ENCODE measurements at regions not wholly inside any gene's neighbourhood (a gene's known extent, or its start where the extent isn't known, plus 50 kb on each side); places are given as distances from the start of the nearest gene placed in this dataset.

- no peak for DNase-seq
- Mint-ChIP-seq H3K27me3 (peaks cover 9 to 18% of the 10 kb centered on the region in 2 donors), H3K36me3 (no peaks in the 10 kb centered on the region), H3K4me3 (no peak overlapping the region), H3K4me1 (peaks cover 3 to 6% of the 10 kb centered on the region in 2 donors), H3K27ac (no peak overlapping the region), H3K9me3 (no peaks in the 10 kb centered on the region)
- no peak for ATAC-seq (replicated peaks)
These were observed 115.0 kb downstream of the RIPK4 start for GRCh38 chr21:41651830-41652229.

GRCh38 chr21:41651406-41651805 lies 115.4 kb downstream of the RIPK4 start:
- peaks cover 5 to 17% of the 10 kb centered on the region in 2 donors for H3K27me3 Mint-ChIP-seq
- H3K4me3 Mint-ChIP-seq = no peak overlapping the region
- H3K9me3 Mint-ChIP-seq = no peaks in the 10 kb centered on the region
- no peak for DNase-seq
- H3K36me3 Mint-ChIP-seq = no peaks in the 10 kb centered on the region
- H3K4me1 Mint-ChIP-seq = peaks cover 3 to 6% of the 10 kb centered on the region in 2 donors
- ATAC-seq (replicated peaks) = no peak
- no peak overlapping the region for H3K27ac Mint-ChIP-seq

GRCh38 chr21:41650526-41651145 lies 116.2 kb downstream of the RIPK4 start:
- Mint-ChIP-seq H3K4me3 (no peak overlapping the region), H3K4me1 (peaks cover 3 to 6% of the 10 kb centered on the region in 2 donors), H3K27me3 (peaks cover 5 to 17% of the 10 kb centered on the region in 2 donors), H3K36me3 (no peaks in the 10 kb centered on the region), H3K27ac (no peak overlapping the region), H3K9me3 (no peaks in the 10 kb centered on the region)
- no peak for DNase-seq
- ATAC-seq (replicated peaks) = no peak

- no peaks in the 10 kb centered on the region for H3K36me3 Mint-ChIP-seq
- no peaks in the 10 kb centered on the region for H3K9me3 Mint-ChIP-seq
- DNase-seq (no peak), ATAC-seq (replicated peaks) (no peak)
- no peak overlapping the region for H3K4me3 Mint-ChIP-seq
- H3K4me1 Mint-ChIP-seq = peaks cover 3 to 6% of the 10 kb centered on the region in 2 donors
- peaks cover 2 to 17% of the 10 kb centered on the region in 2 donors for H3K27me3 Mint-ChIP-seq
- H3K27ac Mint-ChIP-seq = no peak overlapping the region
These were observed 118.2 kb downstream of the RIPK4 start for GRCh38 chr21:41648591-41649031.

GRCh38 chr21:41647806-41648561 lies 118.9 kb downstream of the RIPK4 start:
- DNase-seq (no peak), ATAC-seq (replicated peaks) (no peak)
- H3K27me3 Mint-ChIP-seq = peaks cover 5 to 17% of the 10 kb centered on the region in 2 donors
- H3K4me1 Mint-ChIP-seq = peaks cover 3 to 6% of the 10 kb centered on the region in 2 donors
- H3K27ac Mint-ChIP-seq = no peak overlapping the region
- H3K9me3 Mint-ChIP-seq = no peaks in the 10 kb centered on the region
- H3K4me3 Mint-ChIP-seq = no peak overlapping the region
- H3K36me3 Mint-ChIP-seq = no peaks in the 10 kb centered on the region

GRCh38 chr21:41643246-41643966 lies 123.4 kb downstream of the RIPK4 start:
- DNase-seq (no peak), ATAC-seq (replicated peaks) (no peak)
- Mint-ChIP-seq H3K36me3 (no peaks in the 10 kb centered on the region), H3K27me3 (peaks cover 30 to 31% of the 10 kb centered on the region in 2 donors), H3K4me1 (peaks cover 0 to 4% of the 10 kb centered on the region in 2 donors), H3K27ac (no peak overlapping the region), H3K9me3 (peaks cover 0 to under 1% of the 10 kb centered on the region in 2 donors), H3K4me3 (no peak overlapping the region)

GRCh38 chr21:41641821-41642701 lies 124.8 kb downstream of the RIPK4 start:
- H3K36me3 Mint-ChIP-seq = no peaks in the 10 kb centered on the region
- H3K27me3 Mint-ChIP-seq = peaks cover 25 to 31% of the 10 kb centered on the region in 2 donors
- ATAC-seq (replicated peaks) = no peak
- H3K4me3 Mint-ChIP-seq = no peak overlapping the region
- peaks cover 0 to 1% of the 10 kb centered on the region in 2 donors for H3K9me3 Mint-ChIP-seq
- no peak for DNase-seq
- H3K27ac Mint-ChIP-seq = no peak overlapping the region
- H3K4me1 Mint-ChIP-seq = peaks cover 0 to 4% of the 10 kb centered on the region in 2 donors

- DNase-seq = no peak
- H3K4me3 Mint-ChIP-seq = no peak overlapping the region
These were observed 125.4 kb downstream of the RIPK4 start for GRCh38 chr21:41641510-41641815.

GRCh38 chr21:41640748-41641509 lies 125.9 kb downstream of the RIPK4 start:
- no peak overlapping the region for H3K27ac Mint-ChIP-seq
- peaks cover 0 to 4% of the 10 kb centered on the region in 2 donors for H3K4me1 Mint-ChIP-seq
- H3K9me3 Mint-ChIP-seq = peaks cover 0 to 3% of the 10 kb centered on the region in 2 donors
- H3K36me3 Mint-ChIP-seq = no peaks in the 10 kb centered on the region
- no peak overlapping the region for H3K4me3 Mint-ChIP-seq
- DNase-seq (no peak), ATAC-seq (replicated peaks) (no peak)
- H3K27me3 Mint-ChIP-seq = peaks cover 32 to 37% of the 10 kb centered on the region in 2 donors

More at GRCh38 chr21:41641510-41641815, 125.4 kb downstream of the RIPK4 start:
- H3K9me3 Mint-ChIP-seq = peaks cover 0 to 1% of the 10 kb centered on the region in 2 donors
- H3K27ac Mint-ChIP-seq = no peak overlapping the region
- H3K27me3 Mint-ChIP-seq = peaks cover 27 to 31% of the 10 kb centered on the region in 2 donors
- no peak for ATAC-seq (replicated peaks)
- peaks cover 0 to 4% of the 10 kb centered on the region in 2 donors for H3K4me1 Mint-ChIP-seq
- H3K36me3 Mint-ChIP-seq = no peaks in the 10 kb centered on the region

- no peak overlapping the region for H3K27ac Mint-ChIP-seq
- H3K4me3 Mint-ChIP-seq = no peak overlapping the region
- DNase-seq (no peak), ATAC-seq (replicated peaks) (no peak)
- peaks cover 39 to 42% of the 10 kb centered on the region in 2 donors for H3K27me3 Mint-ChIP-seq
- peaks cover 0 to 4% of the 10 kb centered on the region in 2 donors for H3K4me1 Mint-ChIP-seq
- no peaks in the 10 kb centered on the region for H3K36me3 Mint-ChIP-seq
- H3K9me3 Mint-ChIP-seq = peaks cover 0 to 7% of the 10 kb centered on the region in 2 donors
These were observed 127.1 kb downstream of the RIPK4 start for GRCh38 chr21:41639766-41640165.

- H3K36me3 Mint-ChIP-seq = no peaks in the 10 kb centered on the region
- ATAC-seq (replicated peaks) = no peak
- H3K4me1 Mint-ChIP-seq = peaks cover 0 to 4% of the 10 kb centered on the region in 2 donors
- H3K27me3 Mint-ChIP-seq = peaks cover 39 to 42% of the 10 kb centered on the region in 2 donors
- no peak overlapping the region for H3K27ac Mint-ChIP-seq
- no peak overlapping the region for H3K4me3 Mint-ChIP-seq
- no peak for DNase-seq
- H3K9me3 Mint-ChIP-seq = peaks cover 0 to 7% of the 10 kb centered on the region in 2 donors
These were observed 127.5 kb downstream of the RIPK4 start for GRCh38 chr21:41639336-41639735.

GRCh38 chr21:41638201-41638790 lies 128.6 kb downstream of the RIPK4 start:
- no peaks in the 10 kb centered on the region for H3K36me3 Mint-ChIP-seq
- DNase-seq (no peak), ATAC-seq (replicated peaks) (no peak)
- H3K27ac Mint-ChIP-seq = no peak overlapping the region
- H3K27me3 Mint-ChIP-seq = peaks cover 39 to 43% of the 10 kb centered on the region in 2 donors
- H3K4me1 Mint-ChIP-seq = peaks cover 0 to 4% of the 10 kb centered on the region in 2 donors
- H3K9me3 Mint-ChIP-seq = peaks cover 0 to 7% of the 10 kb centered on the region in 2 donors
- H3K4me3 Mint-ChIP-seq = no peak overlapping the region

Data from stimulated activated naive B cell treated with anti-CD40 and anti-IgM and Interleukin-4, amounts not matched to agents 10 μg/mL and 1 μg/mL and 100 μg/mL, for 72 hours (primary cell).